ENCODE measurements at regions not wholly inside any gene's neighbourhood (a gene's known extent, or its start where the extent isn't known, plus 50 kb on each side); places are given as distances from the start of the nearest gene placed in this dataset.
"Not testable (repeated sequence)": the region's sequence is repeated elsewhere in the genome, so short reads cannot be mapped to it uniquely, and the experiment has no call there.

GRCh38 chr2:210861038-210861665 is 304.8 kb downstream of the CPS1 start:
- no peak for DNase-seq

- no peak for DNase-seq
These were observed 306.1 kb downstream of the CPS1 start for GRCh38 chr2:210862283-210863065.

GRCh38 chr2:210863283-210863682 is 306.9 kb downstream of the CPS1 start:
- DNase-seq, result no peak

GRCh38 chr2:210871566-210871965 is 315.2 kb downstream of the CPS1 start:
- not testable (repeated sequence) for DNase-seq

- DNase-seq, result no peak
These were observed 317.2 kb downstream of the CPS1 start for GRCh38 chr2:210873631-210874030.

- DNase-seq, result no peak
These were observed 327.8 kb downstream of the CPS1 start for GRCh38 chr2:210884227-210884626.

- DNase-seq, result no peak
These were observed 331.6 kb downstream of the CPS1 start for GRCh38 chr2:210888035-210888434.

- DNase-seq, result no peak
These were observed 338.7 kb downstream of the CPS1 start for GRCh38 chr2:210895132-210895531.

- DNase-seq, result no peak
These were observed 342.7 kb downstream of the CPS1 start for GRCh38 chr2:210899131-210899530.

GRCh38 chr2:210901326-210901725 is 344.9 kb downstream of the CPS1 start:
- no peak for DNase-seq

- no peak for DNase-seq
These were observed 356.4 kb downstream of the CPS1 start for GRCh38 chr2:210912779-210913178.

- DNase-seq, result no peak
These were observed 357.1 kb downstream of the CPS1 start for GRCh38 chr2:210913461-210913860.

GRCh38 chr2:210915912-210916311 is 359.5 kb downstream of the CPS1 start:
- no peak for DNase-seq

- no peak for DNase-seq
These were observed 361.1 kb downstream of the CPS1 start for GRCh38 chr2:210917465-210917864.

GRCh38 chr2:210919128-210919527 is 362.7 kb downstream of the CPS1 start:
- no peak for DNase-seq

- no peak for DNase-seq
These were observed 366.0 kb downstream of the CPS1 start for GRCh38 chr2:210922419-210922818.

GRCh38 chr2:210928714-210929113 is 372.3 kb downstream of the CPS1 start:
- DNase-seq, result no peak

GRCh38 chr2:210938228-210938627 is 381.8 kb downstream of the CPS1 start:
- DNase-seq, result no peak

GRCh38 chr2:210946395-210946794 is 390.0 kb downstream of the CPS1 start:
- no peak for DNase-seq

GRCh38 chr2:210950434-210951060 is 394.1 kb downstream of the CPS1 start:
- not testable (repeated sequence) for DNase-seq

GRCh38 chr2:210954386-210954907 is 398.0 kb downstream of the CPS1 start:
- DNase-seq, result no peak

GRCh38 chr2:210955591-210955990 is 399.2 kb downstream of the CPS1 start:
- no peak for DNase-seq

- no peak for DNase-seq
These were observed 399.7 kb downstream of the CPS1 start for GRCh38 chr2:210956101-210956500.

- DNase-seq, result no peak
These were observed 404.9 kb downstream of the CPS1 start for GRCh38 chr2:210961249-210961648.
